ENCODE measurements at regions not wholly inside any gene's neighbourhood (a gene's known extent, or its start where the extent isn't known, plus 50 kb on each side); places are given as distances from the start of the nearest gene placed in this dataset.

- Histone ChIP-seq H2BK20ac (ENCODE audit: low read depth, low read length, poor library complexity, severe bottlenecking) (no peak overlapping the region), H3K23ac (ENCODE audit: insufficient read length, low read depth, low read length) (no peak overlapping the region), H2AK5ac (ENCODE audit: insufficient read length, low read length) (no peak overlapping the region), H3K4me2 (ENCODE audit: insufficient read depth, insufficient read length, low read length) (no peak overlapping the region), H2AFZ (ENCODE audit: low read length) (no peak overlapping the region), H2BK12ac (ENCODE audit: insufficient read length, low read depth, low read length) (no peak overlapping the region), H4K91ac (ENCODE audit: insufficient read length, low read depth, low read length) (no peak overlapping the region), H3K4ac (ENCODE audit: low read depth, low read length) (no peak overlapping the region), H4K5ac (ENCODE audit: insufficient read length, low read depth, low read length) (no peak overlapping the region), H3K14ac (ENCODE audit: insufficient read depth, low read length) (no peak overlapping the region), H3K23me2 (ENCODE audit: insufficient read length, low read depth, low read length, poor library complexity, severe bottlenecking) (no peaks in the 10 kb centered on the region), H3K56ac (ENCODE audit: insufficient read length, low read depth, low read length) (no peak overlapping the region), H3K4me1 (ENCODE audit: insufficient read depth, low read length) (no peaks in the 10 kb centered on the region), H4K8ac (replicated peaks; ENCODE audit: insufficient read length, low read depth, low read length) (no peak overlapping the region), H3K9ac (ENCODE audit: extremely low read depth, insufficient read length, low read length) (no peak overlapping the region), H2BK5ac (ENCODE audit: insufficient read length, low read length) (no peak overlapping the region), H3K79me2 (ENCODE audit: insufficient read depth, low read length) (no peaks in the 10 kb centered on the region), H3T11ph (ENCODE audit: low read length) (no peak overlapping the region), H3K9me3 (ENCODE audit: control insufficient read depth, low read depth, low read length) (no peaks in the 10 kb centered on the region), H3K79me1 (ENCODE audit: insufficient read depth, low read depth, low read length, poor library complexity, severe bottlenecking) (no peaks in the 10 kb centered on the region), H3K18ac (ENCODE audit: insufficient read length, low read depth, low read length) (no peak overlapping the region), H2BK120ac (ENCODE audit: low read depth, low read length, poor library complexity, severe bottlenecking) (no peak overlapping the region), H3K27me3 (ENCODE audit: insufficient read depth, low read length) (no peaks in the 10 kb centered on the region), H3K27ac (ENCODE audit: insufficient read length, low read depth, low read length) (no peak overlapping the region), H2BK15ac (ENCODE audit: low read depth, low read length) (no peak overlapping the region), H4K20me1 (ENCODE audit: control insufficient read depth, insufficient read depth, insufficient read length) (no peaks in the 10 kb centered on the region)
- Mint-ChIP-seq H3K4me1 (peaks cover 0 to 5% of the 10 kb centered on the region in 2 experiments; a peak in 1 of 4 replicates), H3K9me3 (no peaks in the 10 kb centered on the region), H3K27ac (no peak overlapping the region), H3K4me3 (no peak overlapping the region), H3K27me3 (ENCODE audit: low read depth) (no peaks in the 10 kb centered on the region), H3K36me3 (ENCODE audit: insufficient read depth in 1 of 3, low read depth in 3 of 3) (no peaks in the 10 kb centered on the region)
- TF ChIP-seq, protein P1, sequence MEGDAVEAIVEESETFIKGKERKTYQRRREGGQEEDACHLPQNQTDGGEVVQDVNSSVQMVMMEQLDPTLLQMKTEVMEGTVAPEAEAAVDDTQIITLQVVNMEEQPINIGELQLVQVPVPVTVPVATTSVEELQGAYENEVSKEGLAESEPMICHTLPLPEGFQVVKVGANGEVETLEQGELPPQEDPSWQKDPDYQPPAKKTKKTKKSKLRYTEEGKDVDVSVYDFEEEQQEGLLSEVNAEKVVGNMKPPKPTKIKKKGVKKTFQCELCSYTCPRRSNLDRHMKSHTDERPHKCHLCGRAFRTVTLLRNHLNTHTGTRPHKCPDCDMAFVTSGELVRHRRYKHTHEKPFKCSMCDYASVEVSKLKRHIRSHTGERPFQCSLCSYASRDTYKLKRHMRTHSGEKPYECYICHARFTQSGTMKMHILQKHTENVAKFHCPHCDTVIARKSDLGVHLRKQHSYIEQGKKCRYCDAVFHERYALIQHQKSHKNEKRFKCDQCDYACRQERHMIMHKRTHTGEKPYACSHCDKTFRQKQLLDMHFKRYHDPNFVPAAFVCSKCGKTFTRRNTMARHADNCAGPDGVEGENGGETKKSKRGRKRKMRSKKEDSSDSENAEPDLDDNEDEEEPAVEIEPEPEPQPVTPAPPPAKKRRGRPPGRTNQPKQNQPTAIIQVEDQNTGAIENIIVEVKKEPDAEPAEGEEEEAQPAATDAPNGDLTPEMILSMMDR (conservative IDR thresholded peaks at IDR 0.05): no peak
- DNase-seq: no peak
Measured at GRCh38 chr13:107733276-107733675, 482.1 kb downstream of the LIG4 start.

Data from H9 (cell line).